Uterus (tissue), 3 donors: ENCODE measurements at regions not wholly inside any gene's neighbourhood (a gene's known extent, or its start where the extent isn't known, plus 50 kb on each side); places are given as distances from the start of the nearest gene placed in this dataset.

Experiments
- DNase-seq, 2 donors: peaks; one replicate each; pipeline ENCODE4 v3.0.0-alpha.2; 2019 to 2020
- H3K27ac ChIP-seq, 2 donors: fragments of 200-600 bp; sonication (generic); 1 replicate in 1 of 2; 2 replicates in 1 of 2; pipeline ENCODE4 v1.5.1; 2016 to 2018
- H3K27me3 ChIP-seq, 2 donors: fragments of 200-600 bp; sonication (generic); one replicate each; pipeline ENCODE4 v1.5.1; 2018 to 2019; ENCODE audit warnings: control low read depth in 1 of 2
- H3K36me3 ChIP-seq, 2 donors: fragments of 200-600 bp; sonication (generic); one replicate each; pipeline ENCODE4 v1.5.1; 2019; ENCODE audit warnings: control low read depth in 1 of 2
- H3K4me1 ChIP-seq, 2 donors: fragments of 200-600 bp; sonication (generic); one replicate each; pipeline ENCODE4 v1.5.1; 2018 to 2019; ENCODE audit warnings: control low read depth in 1 of 2
- H3K4me3 ChIP-seq, 2 donors: fragments of 200-600 bp; sonication (generic); 1 replicate in 1 of 2; 2 replicates in 1 of 2; pipeline ENCODE4 v1.5.1; 2018 to 2019; ENCODE audit warnings: mild to moderate bottlenecking in 1 of 2
- H3K9me3 ChIP-seq, 2 donors: fragments of 200-600 bp; sonication (generic); one replicate each; pipeline ENCODE4 v1.5.1; 2019; ENCODE audit warnings: control low read depth in 1 of 2
- CTCF ChIP-seq, 4 experiments: fragments of 200-600 bp in 2 of 4; fragments of 450-650 bp in 2 of 4; sonication (generic) in 2 of 4; IDR thresholded peaks; one replicate each; pipeline ENCODE4 v1.5.1; 2016 to 2019; ENCODE audit warnings: antibody characterized with exemption in 4 of 4, mild to moderate bottlenecking in 2 of 4, moderate library complexity in 1 of 4
- POLR2A ChIP-seq, 2 donors: fragments of 450-650 bp; IDR thresholded peaks; one replicate each; pipeline ENCODE4 v1.6.1; 2016; ENCODE audit warnings: antibody characterized with exemption in 2 of 2, mild to moderate bottlenecking in 1 of 2, moderate library complexity in 1 of 2
- intact Hi-C: fragments of 100-400 bp; cut with DNase I; formaldehyde crosslinking; loops from one replicate; pipeline ENCODE4 v1.15.1; 2023; ENCODE audit warnings: low total_unique reads
- donor health status: DM: yes; HTN: yes; CAD: no.

- H3K4me1 ChIP-seq = no peaks in the 10 kb centered on the region
- H3K9me3 ChIP-seq = no peaks in the 10 kb centered on the region
- no peak overlapping the region for H3K4me3 ChIP-seq
- H3K27ac ChIP-seq = no peak overlapping the region
- H3K27me3 ChIP-seq = no peaks in the 10 kb centered on the region
- no peaks in the 10 kb centered on the region for H3K36me3 ChIP-seq
- intact Hi-C loops = no loop called here
- no peak for DNase-seq
- TF ChIP-seq CTCF (IDR thresholded peaks at IDR 0.05) (no peak), POLR2A (IDR thresholded peaks at IDR 0.05) (no peak)
Observed at GRCh38 chr1:30335997-30336390, 387.4 kb downstream of the MATN1 start.

GRCh38 chr1:30335389-30335996 is 387.9 kb downstream of the MATN1 start:
- no peak overlapping the region for H3K27ac ChIP-seq
- intact Hi-C loops = no loop called here
- H3K4me3 ChIP-seq = no peak overlapping the region
- DNase-seq = no peak
- H3K27me3 ChIP-seq = no peaks in the 10 kb centered on the region
- no peaks in the 10 kb centered on the region for H3K4me1 ChIP-seq
- no peaks in the 10 kb centered on the region for H3K9me3 ChIP-seq
- TF ChIP-seq CTCF (IDR thresholded peaks at IDR 0.05) (no peak), POLR2A (IDR thresholded peaks at IDR 0.05) (no peak)
- H3K36me3 ChIP-seq = no peaks in the 10 kb centered on the region

DNA sequence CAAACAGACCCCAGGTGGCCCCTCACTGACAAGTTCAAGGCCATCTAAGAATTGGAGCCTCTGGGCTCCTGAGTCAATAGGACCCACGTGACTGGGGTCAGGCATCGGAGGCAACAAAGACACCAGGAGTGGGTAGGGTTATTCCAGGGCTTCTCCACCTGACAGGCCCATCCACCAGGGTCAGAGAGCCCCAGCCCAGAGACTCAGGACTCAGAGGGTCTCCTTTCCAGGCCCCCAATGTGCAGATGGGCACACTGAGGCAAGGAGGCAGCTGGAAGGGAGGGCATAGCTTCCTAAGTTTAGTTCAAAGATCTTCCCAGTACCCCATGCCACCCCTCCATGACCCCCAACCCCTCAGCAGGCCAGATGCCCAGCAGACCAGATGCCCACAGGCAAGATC is 388.6 kb downstream of the MATN1 start:
- no peak overlapping the region for H3K27ac ChIP-seq
- TF ChIP-seq CTCF (IDR thresholded peaks at IDR 0.05) = no peak
- TF ChIP-seq POLR2A (IDR thresholded peaks at IDR 0.05) = no peak
- DNase-seq = no peak
- intact Hi-C loops = no loop called here
- H3K9me3 ChIP-seq = no peaks in the 10 kb centered on the region
- H3K36me3 ChIP-seq = no peaks in the 10 kb centered on the region
- H3K4me1 ChIP-seq = no peaks in the 10 kb centered on the region
- no peak overlapping the region for H3K4me3 ChIP-seq
- no peaks in the 10 kb centered on the region for H3K27me3 ChIP-seq

DNA sequence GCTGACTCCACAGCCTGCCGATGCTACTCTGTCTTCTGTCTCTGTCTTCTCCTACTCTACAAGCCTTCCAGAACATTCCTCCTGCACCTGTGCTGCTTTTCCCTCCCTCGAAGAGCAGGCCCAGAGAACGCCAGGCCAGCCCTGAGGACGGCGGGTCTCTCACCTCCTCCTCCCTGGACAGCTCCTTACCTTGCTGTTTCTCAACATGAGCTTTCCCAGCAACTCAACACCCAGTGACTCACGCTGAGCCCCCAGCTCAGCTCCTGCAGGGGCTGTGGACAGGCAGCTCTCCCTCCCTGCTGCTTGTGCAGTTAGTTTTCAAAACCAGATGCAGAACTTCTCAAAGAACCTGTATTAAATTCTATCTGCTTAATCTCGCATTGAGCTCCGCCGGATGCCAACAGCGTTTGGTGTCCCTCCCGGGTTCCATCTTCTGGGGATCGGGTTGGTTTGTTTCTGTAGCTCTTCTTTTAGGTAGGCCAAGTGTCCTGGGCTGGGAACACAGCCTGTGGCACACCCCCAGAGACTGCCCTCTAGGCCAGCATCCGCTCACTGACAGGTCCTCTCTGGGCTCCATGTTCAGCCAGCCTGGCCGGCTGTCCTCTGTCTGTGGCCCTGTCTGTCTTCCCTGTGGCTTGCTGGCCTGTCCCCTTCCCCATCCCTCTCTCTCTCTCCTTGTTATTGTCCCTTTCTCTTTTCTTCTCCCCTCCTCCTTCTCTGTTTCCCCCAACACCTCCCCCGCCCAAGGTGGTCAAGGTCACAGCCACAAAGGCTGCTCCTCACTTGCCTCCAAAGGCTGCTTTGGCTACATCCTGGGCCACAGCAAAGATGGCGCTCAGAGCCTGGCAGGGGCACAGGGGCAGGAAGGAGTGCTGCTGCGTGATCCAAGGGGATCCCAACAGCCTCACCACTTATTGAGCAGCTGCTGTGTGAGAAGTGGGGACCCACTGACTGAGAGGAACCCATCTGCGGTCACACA is 391.0 kb downstream of the MATN1 start:
- TF ChIP-seq CTCF (IDR thresholded peaks at IDR 0.05) (no peak), POLR2A (IDR thresholded peaks at IDR 0.05) (no peak)
- no peak for DNase-seq
- Histone ChIP-seq H3K4me1 (no peaks in the 10 kb centered on the region), H3K27ac (no peak overlapping the region), H3K4me3 (no peak overlapping the region), H3K27me3 (no peaks in the 10 kb centered on the region), H3K9me3 (no peaks in the 10 kb centered on the region), H3K36me3 (no peaks in the 10 kb centered on the region)
- intact Hi-C loops = no loop called here

DNA sequence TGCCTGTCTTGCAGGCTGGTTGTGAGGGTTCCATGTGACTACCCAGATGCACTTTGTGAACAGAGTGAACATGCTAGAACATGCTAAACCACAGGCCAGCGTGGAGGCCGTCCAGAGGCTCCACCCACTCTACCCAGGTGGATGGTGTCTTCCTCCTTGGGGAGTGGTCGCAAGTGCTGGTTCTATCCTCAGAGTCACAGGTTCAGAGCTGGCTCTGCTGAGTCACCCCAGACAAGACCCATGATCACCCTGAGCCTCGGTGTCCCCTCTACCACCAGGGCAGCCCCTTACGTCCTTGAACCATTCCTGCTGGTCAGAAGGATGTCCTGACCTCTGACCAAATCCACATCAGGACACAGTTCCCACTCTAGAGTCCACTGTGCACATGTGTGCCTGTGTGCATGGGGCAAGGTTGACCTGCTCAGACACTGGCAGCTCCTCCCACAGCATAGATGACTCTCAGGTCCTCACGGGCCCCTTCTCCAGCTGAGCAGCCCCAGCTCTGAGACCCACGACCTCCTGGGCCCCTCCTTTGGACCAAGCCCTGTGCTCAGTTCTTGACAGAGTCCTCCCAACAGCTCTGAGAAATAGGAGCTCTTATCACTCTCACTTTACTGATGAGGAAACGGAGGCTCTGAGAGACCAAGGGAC is 391.8 kb downstream of the MATN1 start:
- Histone ChIP-seq H3K4me1 (no peaks in the 10 kb centered on the region), H3K27me3 (no peaks in the 10 kb centered on the region), H3K36me3 (no peaks in the 10 kb centered on the region), H3K4me3 (no peak overlapping the region), H3K27ac (no peak overlapping the region), H3K9me3 (no peaks in the 10 kb centered on the region)
- no peak for TF ChIP-seq POLR2A (IDR thresholded peaks at IDR 0.05)
- TF ChIP-seq CTCF (IDR thresholded peaks at IDR 0.05) = no peak
- intact Hi-C loops = no loop called here
- DNase-seq = no peak
